ENCODE measurements at regions not wholly inside any gene's neighbourhood (a gene's known extent, or its start where the extent isn't known, plus 50 kb on each side); places are given as distances from the start of the nearest gene placed in this dataset.

DNA sequence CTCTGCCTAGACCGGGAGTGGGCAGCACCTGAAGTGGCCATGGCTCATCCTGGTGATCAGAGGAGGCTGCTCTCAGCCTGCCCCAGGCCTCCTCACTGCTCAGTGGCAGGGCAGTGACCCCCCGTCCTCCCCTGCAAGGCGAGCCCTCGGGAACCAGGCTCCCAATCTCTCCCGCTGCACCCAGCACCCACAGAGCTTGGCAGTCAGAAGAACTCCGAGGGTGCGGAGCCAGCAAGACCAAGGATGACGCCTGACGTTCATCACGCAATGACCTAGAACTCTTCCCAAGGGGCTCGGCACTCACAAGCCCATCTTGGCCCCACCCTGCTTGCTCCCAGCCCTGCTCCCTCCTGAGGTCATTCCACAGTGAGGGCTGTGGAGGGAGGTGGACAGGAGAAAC is 189.8 kb upstream of the SALL3 start:
- TF ChIP-seq EZH2 (IDR thresholded peaks at IDR 0.05; ENCODE audit: insufficient read depth, poor library complexity, severe bottlenecking), result no peak
- no peak for TF ChIP-seq EZH2phosphoT487 (IDR thresholded peaks at IDR 0.05; ENCODE audit: insufficient read depth, low read depth)
